OCI-LY3 (cell line): ENCODE measurements at regions not wholly inside any gene's neighbourhood (a gene's known extent, or its start where the extent isn't known, plus 50 kb on each side); places are given as distances from the start of the nearest gene placed in this dataset.

Experiments used
- EZH2phosphoT487 ChIP-seq: fragments of 200-600 bp; shearing (Covaris generic); IDR thresholded peaks from 2 replicates; pipeline ENCODE4 v1.6.1; 2018; ENCODE audit warnings: antibody characterized with exemption, mixed run types, low read depth
- TF ChIP-seq, protein P1 (sequence below): fragments of 200-600, 300-600 bp; sonication (generic); IDR thresholded peaks from 2 replicates; pipeline ENCODE4 v1.5.1; 2014; ENCODE audit warnings: antibody characterized with exemption, low read length, low read depth

DNA sequence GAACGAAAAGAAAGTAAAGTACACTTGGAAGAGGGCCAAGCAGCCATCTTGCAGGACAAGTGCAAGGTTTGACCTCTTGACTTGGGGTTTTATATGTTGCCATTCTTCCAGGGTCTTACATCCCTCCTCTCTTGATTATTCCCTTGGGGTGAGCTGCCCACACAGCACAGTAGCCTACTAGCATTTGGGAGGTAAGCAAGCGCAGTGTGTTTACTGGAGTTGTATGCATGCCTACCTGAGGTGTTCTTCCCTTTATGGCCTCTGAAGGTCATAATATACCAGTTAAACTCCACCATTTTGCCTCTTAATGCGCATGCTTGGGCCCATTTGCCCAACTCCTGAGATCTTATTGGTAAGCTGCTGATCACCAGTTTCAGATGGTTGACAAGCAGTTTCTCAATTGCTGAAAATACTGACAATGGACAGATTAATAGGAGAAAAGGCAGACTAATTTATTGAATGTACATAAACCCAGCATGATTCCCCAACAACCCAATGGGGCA is 173.8 kb upstream of the SLC30A5 start:
- TF ChIP-seq, protein P1, sequence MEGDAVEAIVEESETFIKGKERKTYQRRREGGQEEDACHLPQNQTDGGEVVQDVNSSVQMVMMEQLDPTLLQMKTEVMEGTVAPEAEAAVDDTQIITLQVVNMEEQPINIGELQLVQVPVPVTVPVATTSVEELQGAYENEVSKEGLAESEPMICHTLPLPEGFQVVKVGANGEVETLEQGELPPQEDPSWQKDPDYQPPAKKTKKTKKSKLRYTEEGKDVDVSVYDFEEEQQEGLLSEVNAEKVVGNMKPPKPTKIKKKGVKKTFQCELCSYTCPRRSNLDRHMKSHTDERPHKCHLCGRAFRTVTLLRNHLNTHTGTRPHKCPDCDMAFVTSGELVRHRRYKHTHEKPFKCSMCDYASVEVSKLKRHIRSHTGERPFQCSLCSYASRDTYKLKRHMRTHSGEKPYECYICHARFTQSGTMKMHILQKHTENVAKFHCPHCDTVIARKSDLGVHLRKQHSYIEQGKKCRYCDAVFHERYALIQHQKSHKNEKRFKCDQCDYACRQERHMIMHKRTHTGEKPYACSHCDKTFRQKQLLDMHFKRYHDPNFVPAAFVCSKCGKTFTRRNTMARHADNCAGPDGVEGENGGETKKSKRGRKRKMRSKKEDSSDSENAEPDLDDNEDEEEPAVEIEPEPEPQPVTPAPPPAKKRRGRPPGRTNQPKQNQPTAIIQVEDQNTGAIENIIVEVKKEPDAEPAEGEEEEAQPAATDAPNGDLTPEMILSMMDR: no peak
- TF ChIP-seq EZH2phosphoT487: no peak
